ENCODE measurements at regions not wholly inside any gene's neighbourhood (a gene's known extent, or its start where the extent isn't known, plus 50 kb on each side); places are given as distances from the start of the nearest gene placed in this dataset.
A peak's percentile ranks its signal among the peaks of the same experiment; 100 is the strongest.
"Not testable (repeated sequence)": the region's sequence is repeated elsewhere in the genome, so short reads cannot be mapped to it uniquely, and the experiment has no call there.

- DNase-seq (ENCODE audit: low read depth in 2 of 2): no peak
Observed at GRCh38 chr14:21825845-21826244, 152.2 kb upstream of the OR4E1 start.

GRCh38 chr14:21825149-21825743 lies 151.6 kb upstream of the OR4E1 start:
- peak; percentile 15 to 27 for DNase-seq (ENCODE audit: low read depth in 2 of 2)

GRCh38 chr14:21822109-21822508 lies 148.5 kb upstream of the OR4E1 start:
- no peak for DNase-seq (ENCODE audit: low read depth in 2 of 2)

- no peak for DNase-seq (ENCODE audit: low read depth in 2 of 2)
Observed at GRCh38 chr14:21820631-21821030, 147.0 kb upstream of the OR4E1 start.

GRCh38 chr14:21819891-21820290 lies 146.3 kb upstream of the OR4E1 start:
- DNase-seq (ENCODE audit: low read depth in 2 of 2): not testable (repeated sequence)

GRCh38 chr14:21817010-21817409 lies 143.4 kb upstream of the OR4E1 start:
- not testable (repeated sequence) for DNase-seq (ENCODE audit: low read depth in 2 of 2)

- no peak for DNase-seq (ENCODE audit: low read depth in 2 of 2)
Observed at GRCh38 chr14:21807975-21808374, 134.4 kb upstream of the OR4E1 start.

GRCh38 chr14:21804981-21805380 lies 131.4 kb upstream of the OR4E1 start:
- no peak for DNase-seq (ENCODE audit: low read depth in 2 of 2)

GRCh38 chr14:21802441-21802840 lies 128.8 kb upstream of the OR4E1 start:
- DNase-seq (ENCODE audit: low read depth in 2 of 2): no peak

- no peak for DNase-seq (ENCODE audit: low read depth in 2 of 2)
Observed at GRCh38 chr14:21796916-21797315, 123.3 kb upstream of the OR4E1 start.

- DNase-seq (ENCODE audit: low read depth in 2 of 2): no peak
Observed at GRCh38 chr14:21795456-21795855, 121.8 kb upstream of the OR4E1 start.

GRCh38 chr14:21791749-21792148 lies 118.1 kb upstream of the OR4E1 start:
- no peak for DNase-seq (ENCODE audit: low read depth in 2 of 2)

GRCh38 chr14:21788687-21789086 lies 115.1 kb upstream of the OR4E1 start:
- DNase-seq (ENCODE audit: low read depth in 2 of 2): not testable (repeated sequence)

- not testable (repeated sequence) for DNase-seq (ENCODE audit: low read depth in 2 of 2)
Observed at GRCh38 chr14:21787242-21787641, 113.6 kb upstream of the OR4E1 start.

GRCh38 chr14:21781543-21781942 lies 107.9 kb upstream of the OR4E1 start:
- DNase-seq (ENCODE audit: low read depth in 2 of 2): no peak

- DNase-seq (ENCODE audit: low read depth in 2 of 2): no peak
Observed at GRCh38 chr14:21780429-21781084, 106.9 kb upstream of the OR4E1 start.

- no peak for DNase-seq (ENCODE audit: low read depth in 2 of 2)
Observed at GRCh38 chr14:21771671-21772070, 98.1 kb upstream of the OR4E1 start.

GRCh38 chr14:21768875-21769257 lies 95.2 kb upstream of the OR4E1 start:
- no peak for DNase-seq (ENCODE audit: low read depth in 2 of 2)

- DNase-seq (ENCODE audit: low read depth in 2 of 2): no peak
Observed at GRCh38 chr14:21768116-21768874, 94.7 kb upstream of the OR4E1 start.

GRCh38 chr14:21760360-21760759 lies 86.7 kb upstream of the OR4E1 start:
- DNase-seq (ENCODE audit: low read depth in 2 of 2): not testable (repeated sequence)

GRCh38 chr14:21749306-21749868 lies 75.8 kb upstream of the OR4E1 start:
- no peak for DNase-seq (ENCODE audit: low read depth in 2 of 2)

- peak; percentile 31 to 35 for DNase-seq (ENCODE audit: low read depth in 2 of 2)
Observed at GRCh38 chr14:21748869-21749303, 75.3 kb upstream of the OR4E1 start.

Data from stimulated activated CD4-positive, alpha-beta T cell treated with anti-CD3 and anti-CD28 coated beads, Interleukin-4, amount 100 ng/mL, for 48 hours (primary cell).